ENCODE measurements at regions not wholly inside any gene's neighbourhood (a gene's known extent, or its start where the extent isn't known, plus 50 kb on each side); places are given as distances from the start of the nearest gene placed in this dataset.

GRCh38 chr5:107319901-107320300, 350.8 kb downstream of the EFNA5 start:
- TF ChIP-seq POLR2AphosphoS5 (IDR thresholded peaks at IDR 0.05; ENCODE audit: low read depth, low read length), result no peak
- no peak for TF ChIP-seq TAF1 (IDR thresholded peaks at IDR 0.05; ENCODE audit: borderline replicate concordance, insufficient read depth, low read length)
- TF ChIP-seq REST (IDR thresholded peaks at IDR 0.05; ENCODE audit: insufficient read depth in 1 of 2, low read depth in 2 of 2, low read length in 2 of 2), result no peak
- TF ChIP-seq SIN3A (IDR thresholded peaks at IDR 0.05; ENCODE audit: borderline replicate concordance, insufficient read depth, low read length), result no peak
- no peak for TF ChIP-seq FOXP2 (optimal IDR thresholded peaks at IDR 0.05; ENCODE audit: borderline replicate concordance, extremely low read depth, extremely low read length, insufficient read depth)

All from PFSK-1 (cell line).